NOMO-1 treated with dmso at 0.1 percent for 144 hours (cell line): ENCODE measurements at regions not wholly inside any gene's neighbourhood (a gene's known extent, or its start where the extent isn't known, plus 50 kb on each side); places are given as distances from the start of the nearest gene placed in this dataset.

Experiments used
- DNase-seq: peaks from one replicate; lab custom pipeline; 2025; ENCODE audit not compliant: unreplicated experiment; lab: John Stamatoyannopoulos, UW

- no peak for DNase-seq
Observed at GRCh38 chr2:57894381-57894780, 152.2 kb upstream of the VRK2 start.

- DNase-seq, result no peak
Observed at GRCh38 chr2:57897920-57898319, 148.7 kb upstream of the VRK2 start.

GRCh38 chr2:57899898-57900297 lies 146.7 kb upstream of the VRK2 start:
- DNase-seq, result no peak

GRCh38 chr2:57902578-57902977 lies 144.0 kb upstream of the VRK2 start:
- DNase-seq, result no peak

GRCh38 chr2:57906152-57906732 lies 140.4 kb upstream of the VRK2 start:
- DNase-seq, result peak; percentile 12

- DNase-seq, result no peak
Observed at GRCh38 chr2:57907411-57907810, 139.2 kb upstream of the VRK2 start.

GRCh38 chr2:57908736-57909161 lies 137.9 kb upstream of the VRK2 start:
- no peak for DNase-seq

- DNase-seq, result no peak
Observed at GRCh38 chr2:57918126-57918525, 128.5 kb upstream of the VRK2 start.

- no peak for DNase-seq
Observed at GRCh38 chr2:57920342-57920939, 126.2 kb upstream of the VRK2 start.

- DNase-seq, result no peak
Observed at GRCh38 chr2:57934659-57935058, 111.9 kb upstream of the VRK2 start.

- DNase-seq, result no peak
Observed at GRCh38 chr2:57936216-57936615, 110.4 kb upstream of the VRK2 start.

- DNase-seq, result no peak
Observed at GRCh38 chr2:57937456-57937855, 109.2 kb upstream of the VRK2 start.

- no peak for DNase-seq
Observed at GRCh38 chr2:57941816-57942215, 104.8 kb upstream of the VRK2 start.

- DNase-seq, result no peak
Observed at GRCh38 chr2:57943315-57943714, 103.3 kb upstream of the VRK2 start.

GRCh38 chr2:57947398-57947797 lies 99.2 kb upstream of the VRK2 start:
- DNase-seq, result no peak

GRCh38 chr2:57954020-57954419 lies 92.6 kb upstream of the VRK2 start:
- no peak for DNase-seq

GRCh38 chr2:57957238-57957637 lies 89.4 kb upstream of the VRK2 start:
- DNase-seq, result no peak

GRCh38 chr2:57959390-57959789 lies 87.2 kb upstream of the VRK2 start:
- DNase-seq, result no peak

- DNase-seq, result no peak
Observed at GRCh38 chr2:57962861-57963260, 83.7 kb upstream of the VRK2 start.

- DNase-seq, result no peak
Observed at GRCh38 chr2:57965219-57965618, 81.4 kb upstream of the VRK2 start.

- DNase-seq, result no peak
Observed at GRCh38 chr2:57965961-57966360, 80.6 kb upstream of the VRK2 start.

- DNase-seq, result no peak
Observed at GRCh38 chr2:57973621-57974186, 72.9 kb upstream of the VRK2 start.

- DNase-seq, result no peak
Observed at GRCh38 chr2:57979158-57979557, 67.4 kb upstream of the VRK2 start.
